Panc1 (cell line): ENCODE measurements at regions not wholly inside any gene's neighbourhood (a gene's known extent, or its start where the extent isn't known, plus 50 kb on each side); places are given as distances from the start of the nearest gene placed in this dataset.

ENCODE experiments used
- POLR2AphosphoS5 ChIP-seq: IDR thresholded peaks from 2 replicates; pipeline ENCODE4 v1.6.1; 2012; ENCODE audit warnings: mild to moderate bottlenecking, low read depth, low read length, moderate library complexity
- REST ChIP-seq, 2 experiments: IDR thresholded peaks; 2 replicates each; pipeline ENCODE4 v1.6.1; 2011 to 2012; ENCODE audit warnings: low read depth in 2 of 2, control low read depth in 1 of 2, low read length in 1 of 2, mild to moderate bottlenecking in 1 of 2, moderate library complexity in 1 of 2; ENCODE audit not compliant: insufficient read depth in 1 of 2
- TF ChIP-seq, protein P1 (sequence below): fragments of 450-650 bp; IDR thresholded peaks from 2 replicates; pipeline ENCODE4 v1.5.1; 2017; ENCODE audit warnings: mild to moderate bottlenecking

- TF ChIP-seq, protein P1, sequence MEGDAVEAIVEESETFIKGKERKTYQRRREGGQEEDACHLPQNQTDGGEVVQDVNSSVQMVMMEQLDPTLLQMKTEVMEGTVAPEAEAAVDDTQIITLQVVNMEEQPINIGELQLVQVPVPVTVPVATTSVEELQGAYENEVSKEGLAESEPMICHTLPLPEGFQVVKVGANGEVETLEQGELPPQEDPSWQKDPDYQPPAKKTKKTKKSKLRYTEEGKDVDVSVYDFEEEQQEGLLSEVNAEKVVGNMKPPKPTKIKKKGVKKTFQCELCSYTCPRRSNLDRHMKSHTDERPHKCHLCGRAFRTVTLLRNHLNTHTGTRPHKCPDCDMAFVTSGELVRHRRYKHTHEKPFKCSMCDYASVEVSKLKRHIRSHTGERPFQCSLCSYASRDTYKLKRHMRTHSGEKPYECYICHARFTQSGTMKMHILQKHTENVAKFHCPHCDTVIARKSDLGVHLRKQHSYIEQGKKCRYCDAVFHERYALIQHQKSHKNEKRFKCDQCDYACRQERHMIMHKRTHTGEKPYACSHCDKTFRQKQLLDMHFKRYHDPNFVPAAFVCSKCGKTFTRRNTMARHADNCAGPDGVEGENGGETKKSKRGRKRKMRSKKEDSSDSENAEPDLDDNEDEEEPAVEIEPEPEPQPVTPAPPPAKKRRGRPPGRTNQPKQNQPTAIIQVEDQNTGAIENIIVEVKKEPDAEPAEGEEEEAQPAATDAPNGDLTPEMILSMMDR = no peak
- no peak for TF ChIP-seq POLR2AphosphoS5
- TF ChIP-seq REST (IDR thresholded peaks at IDR 0.05; ENCODE audit: insufficient read depth in 1 of 2, low read depth in 2 of 2, low read length in 1 of 2) = no peak
These were observed 183.7 kb upstream of the ANK3 start for GRCh38 chr10:60573336-60573735.
